ENCODE measurements at regions not wholly inside any gene's neighbourhood (a gene's known extent, or its start where the extent isn't known, plus 50 kb on each side); places are given as distances from the start of the nearest gene placed in this dataset.

DNA sequence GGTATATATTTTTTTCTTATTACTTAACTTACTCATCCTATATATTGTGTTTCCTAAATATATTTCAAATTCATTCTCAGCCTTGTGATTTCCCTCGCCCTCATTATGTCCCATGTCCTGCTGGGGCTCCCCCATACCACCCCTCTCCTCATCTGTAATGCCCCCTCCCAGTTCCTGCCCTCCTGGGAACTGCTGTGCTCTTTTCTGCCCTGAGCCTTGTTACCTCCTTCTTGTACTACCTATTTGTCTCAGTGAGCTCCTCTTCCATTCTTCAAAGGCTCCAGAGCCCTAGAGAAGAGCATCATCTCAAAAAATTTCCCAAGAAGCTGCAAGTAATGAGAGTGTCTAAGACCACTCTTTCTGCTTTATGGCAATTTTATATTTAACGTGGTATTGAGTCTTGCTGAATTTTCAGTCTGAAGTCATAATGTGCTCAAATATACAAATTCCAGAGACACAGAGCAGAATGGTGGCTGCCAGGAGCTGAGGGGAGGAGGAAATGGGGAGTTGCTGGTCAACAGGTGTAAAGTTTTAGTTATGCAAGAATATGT lies 66.5 kb upstream of the TOP3B start:
- TF ChIP-seq EZH2 (IDR thresholded peaks at IDR 0.05; ENCODE audit: borderline replicate concordance, low read depth, low read length, severe bottlenecking) (no peak), POLR2AphosphoS5 (IDR thresholded peaks at IDR 0.05; ENCODE audit: insufficient read depth, low read depth, low read length) (no peak), FOS (IDR thresholded peaks at IDR 0.05; ENCODE audit: borderline replicate concordance, insufficient read depth, low read length) (no peak), POLR2A (IDR thresholded peaks at IDR 0.05; ENCODE audit: low read depth, low read length) (no peak), JUN (IDR thresholded peaks at IDR 0.05; ENCODE audit: borderline replicate concordance, insufficient read depth, insufficient read length, low read depth) (no peak), MYC (IDR thresholded peaks at IDR 0.05; ENCODE audit: low read depth, low read length) (no peak), GATA2 (IDR thresholded peaks at IDR 0.05; ENCODE audit: insufficient read depth, insufficient read length, low read depth, low read length) (no peak)
- TF ChIP-seq, protein P1, sequence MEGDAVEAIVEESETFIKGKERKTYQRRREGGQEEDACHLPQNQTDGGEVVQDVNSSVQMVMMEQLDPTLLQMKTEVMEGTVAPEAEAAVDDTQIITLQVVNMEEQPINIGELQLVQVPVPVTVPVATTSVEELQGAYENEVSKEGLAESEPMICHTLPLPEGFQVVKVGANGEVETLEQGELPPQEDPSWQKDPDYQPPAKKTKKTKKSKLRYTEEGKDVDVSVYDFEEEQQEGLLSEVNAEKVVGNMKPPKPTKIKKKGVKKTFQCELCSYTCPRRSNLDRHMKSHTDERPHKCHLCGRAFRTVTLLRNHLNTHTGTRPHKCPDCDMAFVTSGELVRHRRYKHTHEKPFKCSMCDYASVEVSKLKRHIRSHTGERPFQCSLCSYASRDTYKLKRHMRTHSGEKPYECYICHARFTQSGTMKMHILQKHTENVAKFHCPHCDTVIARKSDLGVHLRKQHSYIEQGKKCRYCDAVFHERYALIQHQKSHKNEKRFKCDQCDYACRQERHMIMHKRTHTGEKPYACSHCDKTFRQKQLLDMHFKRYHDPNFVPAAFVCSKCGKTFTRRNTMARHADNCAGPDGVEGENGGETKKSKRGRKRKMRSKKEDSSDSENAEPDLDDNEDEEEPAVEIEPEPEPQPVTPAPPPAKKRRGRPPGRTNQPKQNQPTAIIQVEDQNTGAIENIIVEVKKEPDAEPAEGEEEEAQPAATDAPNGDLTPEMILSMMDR (IDR thresholded peaks at IDR 0.05; ENCODE audit: extremely low read depth in 1 of 2, insufficient read depth in 1 of 2, low read depth in 1 of 2, low read length in 2 of 2) = no peak
- TF ChIP-seq, protein P2, sequence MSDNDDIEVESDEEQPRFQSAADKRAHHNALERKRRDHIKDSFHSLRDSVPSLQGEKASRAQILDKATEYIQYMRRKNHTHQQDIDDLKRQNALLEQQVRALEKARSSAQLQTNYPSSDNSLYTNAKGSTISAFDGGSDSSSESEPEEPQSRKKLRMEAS (IDR thresholded peaks at IDR 0.05; ENCODE audit: insufficient read depth, insufficient read length) = no peak

Measured in endothelial cell of umbilical vein (primary cell).